ENCODE measurements at regions not wholly inside any gene's neighbourhood (a gene's known extent, or its start where the extent isn't known, plus 50 kb on each side); places are given as distances from the start of the nearest gene placed in this dataset.

GRCh38 chr7:156459582-156459981 lies 181.0 kb upstream of the RNF32 start:
- Histone ChIP-seq H3K9ac (ENCODE audit: low read length) (no peak overlapping the region), H3K9me3 (ENCODE audit: control extremely low read depth in 1 of 3, control insufficient read depth in 2 of 3, insufficient read depth in 1 of 3, low read length in 2 of 3) (peaks cover 0 to 8% (median 0%) of the 10 kb centered on the region in 3 donors), H3K27ac (ENCODE audit: low read length in 2 of 2) (no peak overlapping the region), H3K4me3 (ENCODE audit: control extremely low read depth in 1 of 5, extremely low read depth in 1 of 5, insufficient read depth in 1 of 5, low read depth in 2 of 5, low read length in 4 of 5) (no peak overlapping the region), H3K27me3 (replicated peaks in 1 of 4; ENCODE audit: control extremely low read depth in 1 of 4, control insufficient read depth in 3 of 4, insufficient read depth in 4 of 4, low read length in 3 of 4) (no peaks in the 10 kb centered on the region), H3K36me3 (replicated peaks in 1 of 2; ENCODE audit: control extremely low read depth in 1 of 2, control insufficient read depth in 1 of 2, extremely low read depth in 1 of 2, insufficient read depth in 2 of 2, low read length in 1 of 2) (no peaks in the 10 kb centered on the region), H3K4me2 (replicated peaks; ENCODE audit: low read depth, low read length, poor library complexity, severe bottlenecking) (no peak overlapping the region), H4K20me1 (ENCODE audit: control insufficient read depth, insufficient read depth, low read length, poor library complexity, severe bottlenecking) (no peaks in the 10 kb centered on the region), H2AFZ (ENCODE audit: insufficient read depth, low read depth, low read length, poor library complexity, severe bottlenecking) (no peak overlapping the region), H3K4me1 (ENCODE audit: control insufficient read depth in 2 of 2, insufficient read depth in 2 of 2, low read length in 2 of 2) (no peaks in the 10 kb centered on the region), H3K79me2 (ENCODE audit: control insufficient read depth, insufficient read depth, low read length) (no peaks in the 10 kb centered on the region)
- no peak for ATAC-seq (ENCODE audit: low read depth)
- no peaks in the 10 kb centered on the region for H3K4me1 Mint-ChIP-seq
- no peak overlapping the region for H3K27ac Mint-ChIP-seq
- no peak overlapping the region for H3K4me3 Mint-ChIP-seq
- DNase-seq = no peak
- CTCF ChIA-PET = no interaction called here
- H3K9me3 Mint-ChIP-seq (ENCODE audit: insufficient read depth) = no peaks in the 10 kb centered on the region
- POLR2A ChIA-PET = no interaction called here
- H3K27me3 Mint-ChIP-seq = peaks cover 11% of the 10 kb centered on the region
- WGBS (ENCODE audit: insufficient coverage) = 88% methylated on average over 11 of the region's 13 CpGs
- TF ChIP-seq, protein P1, sequence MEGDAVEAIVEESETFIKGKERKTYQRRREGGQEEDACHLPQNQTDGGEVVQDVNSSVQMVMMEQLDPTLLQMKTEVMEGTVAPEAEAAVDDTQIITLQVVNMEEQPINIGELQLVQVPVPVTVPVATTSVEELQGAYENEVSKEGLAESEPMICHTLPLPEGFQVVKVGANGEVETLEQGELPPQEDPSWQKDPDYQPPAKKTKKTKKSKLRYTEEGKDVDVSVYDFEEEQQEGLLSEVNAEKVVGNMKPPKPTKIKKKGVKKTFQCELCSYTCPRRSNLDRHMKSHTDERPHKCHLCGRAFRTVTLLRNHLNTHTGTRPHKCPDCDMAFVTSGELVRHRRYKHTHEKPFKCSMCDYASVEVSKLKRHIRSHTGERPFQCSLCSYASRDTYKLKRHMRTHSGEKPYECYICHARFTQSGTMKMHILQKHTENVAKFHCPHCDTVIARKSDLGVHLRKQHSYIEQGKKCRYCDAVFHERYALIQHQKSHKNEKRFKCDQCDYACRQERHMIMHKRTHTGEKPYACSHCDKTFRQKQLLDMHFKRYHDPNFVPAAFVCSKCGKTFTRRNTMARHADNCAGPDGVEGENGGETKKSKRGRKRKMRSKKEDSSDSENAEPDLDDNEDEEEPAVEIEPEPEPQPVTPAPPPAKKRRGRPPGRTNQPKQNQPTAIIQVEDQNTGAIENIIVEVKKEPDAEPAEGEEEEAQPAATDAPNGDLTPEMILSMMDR (IDR thresholded peaks at IDR 0.05) = no peak
- no peak for TF ChIP-seq EZH2 (IDR thresholded peaks at IDR 0.05; ENCODE audit: borderline replicate concordance, insufficient read depth, low read depth, low read length, poor library complexity, severe bottlenecking)
- intact Hi-C loops (cut with micrococcal nuclease) = no loop called here

DNA sequence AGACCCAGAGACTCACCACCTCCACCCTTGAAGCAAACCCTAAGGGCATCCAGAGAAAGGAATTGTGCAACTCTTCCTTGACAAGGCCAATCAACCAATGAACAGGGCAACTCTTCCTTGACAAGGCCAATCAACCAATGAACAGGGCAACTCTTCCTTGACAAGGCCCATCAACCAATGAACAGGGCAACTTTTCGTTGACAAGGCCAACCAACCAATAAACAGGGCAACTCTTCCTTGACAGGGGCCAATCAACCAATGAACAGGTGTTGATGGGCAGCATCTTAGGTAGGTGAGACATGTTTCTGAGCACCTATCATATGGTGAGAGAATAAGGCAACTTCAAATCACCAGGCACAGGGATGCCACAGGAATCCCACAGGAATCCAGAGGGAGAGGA lies 181.5 kb upstream of the RNF32 start:
- 100% methylated on average over 1 of the region's 1 CpG for WGBS (ENCODE audit: insufficient coverage)
- no peak overlapping the region for H3K27ac Mint-ChIP-seq
- no peaks in the 10 kb centered on the region for H3K36me3 ChIP-seq (replicated peaks in 1 of 2; ENCODE audit: control extremely low read depth in 1 of 2, control insufficient read depth in 1 of 2, extremely low read depth in 1 of 2, insufficient read depth in 2 of 2, low read length in 1 of 2)

More for the DNA sequence above, 181.5 kb upstream of the RNF32 start:
- Mint-ChIP-seq H3K27me3 (peaks cover 8% of the 10 kb centered on the region), H3K4me1 (no peaks in the 10 kb centered on the region), H3K9me3 (ENCODE audit: insufficient read depth) (no peaks in the 10 kb centered on the region), H3K4me3 (no peak overlapping the region)
- H3K27ac ChIP-seq (ENCODE audit: low read length in 2 of 2) = no peak overlapping the region
- H2AFZ ChIP-seq (ENCODE audit: insufficient read depth, low read depth, low read length, poor library complexity, severe bottlenecking) = no peak overlapping the region
- H3K9ac ChIP-seq (ENCODE audit: low read length) = no peak overlapping the region
- no peaks in the 10 kb centered on the region for H4K20me1 ChIP-seq (ENCODE audit: control insufficient read depth, insufficient read depth, low read length, poor library complexity, severe bottlenecking)
- no peak for TF ChIP-seq EZH2 (IDR thresholded peaks at IDR 0.05; ENCODE audit: borderline replicate concordance, insufficient read depth, low read depth, low read length, poor library complexity, severe bottlenecking)
- TF ChIP-seq, protein P1 (IDR thresholded peaks at IDR 0.05) = no peak
- no peak overlapping the region for H3K4me3 ChIP-seq (ENCODE audit: control extremely low read depth in 1 of 5, extremely low read depth in 1 of 5, insufficient read depth in 1 of 5, low read depth in 2 of 5, low read length in 4 of 5)
- no peaks in the 10 kb centered on the region for H3K4me1 ChIP-seq (ENCODE audit: control insufficient read depth in 2 of 2, insufficient read depth in 2 of 2, low read length in 2 of 2)
- intact Hi-C loops (cut with micrococcal nuclease) = no loop called here
- ChIA-PET POLR2A (no interaction called here), CTCF (no interaction called here)
- H3K27me3 ChIP-seq (replicated peaks in 1 of 4; ENCODE audit: control extremely low read depth in 1 of 4, control insufficient read depth in 3 of 4, insufficient read depth in 4 of 4, low read length in 3 of 4) = no peaks in the 10 kb centered on the region
- no peaks in the 10 kb centered on the region for H3K79me2 ChIP-seq (ENCODE audit: control insufficient read depth, insufficient read depth, low read length)
- H3K9me3 ChIP-seq (ENCODE audit: control extremely low read depth in 1 of 3, control insufficient read depth in 2 of 3, insufficient read depth in 1 of 3, low read length in 2 of 3) = peaks cover 0 to 3% (median 0%) of the 10 kb centered on the region in 3 donors
- H3K4me2 ChIP-seq (replicated peaks; ENCODE audit: low read depth, low read length, poor library complexity, severe bottlenecking) = no peak overlapping the region
- ATAC-seq (ENCODE audit: low read depth) (no peak), DNase-seq (no peak)

All from B cell (primary cell).